ENCODE measurements at regions not wholly inside any gene's neighbourhood (a gene's known extent, or its start where the extent isn't known, plus 50 kb on each side); places are given as distances from the start of the nearest gene placed in this dataset.

GRCh38 chr3:178329936-178330335, 206.3 kb upstream of the KCNMB2 start:
- TF ChIP-seq EZH2 (IDR thresholded peaks at IDR 0.05; ENCODE audit: borderline replicate concordance, low read depth, low read length, poor library complexity, severe bottlenecking) (no peak), CTCF (conservative IDR thresholded peaks at IDR 0.05; ENCODE audit: low read depth, low read length) (no peak)

All from A673 (cell line).